Muscle layer of colon (tissue), 2 donors: ENCODE measurements at regions not wholly inside any gene's neighbourhood (a gene's known extent, or its start where the extent isn't known, plus 50 kb on each side); places are given as distances from the start of the nearest gene placed in this dataset.

ENCODE experiments used
- H3K27ac ChIP-seq: one replicate; pipeline ENCODE4 v1.7.0; 2013; ENCODE audit warnings: low read depth, mild to moderate bottlenecking, low read length, moderate library complexity
- H3K27me3 ChIP-seq, 2 donors: one replicate each; pipeline ENCODE4 v1.7.0; 2013; ENCODE audit warnings: low read length in 2 of 2, mild to moderate bottlenecking in 2 of 2; ENCODE audit not compliant: insufficient read depth in 2 of 2, control insufficient read depth in 1 of 2
- H3K36me3 ChIP-seq: one replicate; pipeline ENCODE4 v1.7.0; 2013; ENCODE audit warnings: mild to moderate bottlenecking, low read length; ENCODE audit not compliant: insufficient read depth
- H3K4me1 ChIP-seq: one replicate; pipeline ENCODE4 v1.7.0; 2013; ENCODE audit warnings: mild to moderate bottlenecking, low read length; ENCODE audit not compliant: insufficient read depth
- H3K4me3 ChIP-seq, 2 donors: one replicate each; pipeline ENCODE4 v1.7.0; 2013; ENCODE audit warnings: low read length in 2 of 2, low read depth in 1 of 2, mild to moderate bottlenecking in 1 of 2, moderate library complexity in 1 of 2
- H3K9ac ChIP-seq: one replicate; pipeline ENCODE4 v1.7.0; 2013; ENCODE audit warnings: low read length
- H3K9me3 ChIP-seq: one replicate; pipeline ENCODE4 v1.7.0; 2013; ENCODE audit warnings: mild to moderate bottlenecking, low read length
- donor health status: abdominal sarcoma.
- donor health status: Adenocarcinoma of cecum.

GRCh38 chr4:157616741-157617472 lies 396.4 kb downstream of the GRIA2 start:
- no peaks in the 10 kb centered on the region for H3K4me1 ChIP-seq
- no peak overlapping the region for H3K9ac ChIP-seq
- H3K27me3 ChIP-seq, result no peaks in the 10 kb centered on the region
- no peak overlapping the region for H3K27ac ChIP-seq
- H3K9me3 ChIP-seq, result no peaks in the 10 kb centered on the region
- H3K36me3 ChIP-seq, result no peaks in the 10 kb centered on the region
- H3K4me3 ChIP-seq, result no peak overlapping the region

GRCh38 chr4:157607996-157608395 lies 387.5 kb downstream of the GRIA2 start:
- H3K4me3 ChIP-seq, result no peak overlapping the region
- no peaks in the 10 kb centered on the region for H3K36me3 ChIP-seq
- no peaks in the 10 kb centered on the region for H3K4me1 ChIP-seq
- no peak overlapping the region for H3K9ac ChIP-seq
- no peak overlapping the region for H3K27ac ChIP-seq
- H3K9me3 ChIP-seq, result no peaks in the 10 kb centered on the region
- H3K27me3 ChIP-seq, result no peaks in the 10 kb centered on the region

- H3K9me3 ChIP-seq, result no peaks in the 10 kb centered on the region
- H3K9ac ChIP-seq, result no peak overlapping the region
- H3K4me3 ChIP-seq, result no peak overlapping the region
- no peaks in the 10 kb centered on the region for H3K4me1 ChIP-seq
- H3K27me3 ChIP-seq, result no peaks in the 10 kb centered on the region
- H3K27ac ChIP-seq, result no peak overlapping the region
- no peaks in the 10 kb centered on the region for H3K36me3 ChIP-seq
These were observed 380.1 kb downstream of the GRIA2 start for GRCh38 chr4:157600583-157600982.

DNA sequence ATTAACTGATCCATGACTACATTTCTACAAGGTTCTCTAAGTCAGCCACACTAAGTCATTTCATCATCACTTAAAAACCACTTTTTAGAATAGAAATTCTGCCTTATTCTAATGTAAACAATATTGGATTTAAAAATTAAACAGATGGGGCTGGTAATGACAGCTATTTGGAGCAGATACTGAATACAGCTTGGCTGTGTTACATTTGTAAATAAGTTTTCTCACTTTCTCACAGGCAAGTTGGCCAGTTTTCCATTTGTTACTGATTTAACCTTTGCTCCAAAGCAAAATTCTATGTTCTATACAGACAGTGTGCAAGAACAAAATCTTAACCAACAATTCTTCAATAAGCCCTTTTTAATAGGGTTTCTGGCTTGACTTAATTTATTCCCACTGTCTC lies 370.7 kb downstream of the GRIA2 start:
- no peak overlapping the region for H3K27ac ChIP-seq
- H3K27me3 ChIP-seq, result no peaks in the 10 kb centered on the region
- H3K36me3 ChIP-seq, result no peaks in the 10 kb centered on the region
- H3K4me1 ChIP-seq, result no peaks in the 10 kb centered on the region
- no peaks in the 10 kb centered on the region for H3K9me3 ChIP-seq
- no peak overlapping the region for H3K4me3 ChIP-seq
- no peak overlapping the region for H3K9ac ChIP-seq

DNA sequence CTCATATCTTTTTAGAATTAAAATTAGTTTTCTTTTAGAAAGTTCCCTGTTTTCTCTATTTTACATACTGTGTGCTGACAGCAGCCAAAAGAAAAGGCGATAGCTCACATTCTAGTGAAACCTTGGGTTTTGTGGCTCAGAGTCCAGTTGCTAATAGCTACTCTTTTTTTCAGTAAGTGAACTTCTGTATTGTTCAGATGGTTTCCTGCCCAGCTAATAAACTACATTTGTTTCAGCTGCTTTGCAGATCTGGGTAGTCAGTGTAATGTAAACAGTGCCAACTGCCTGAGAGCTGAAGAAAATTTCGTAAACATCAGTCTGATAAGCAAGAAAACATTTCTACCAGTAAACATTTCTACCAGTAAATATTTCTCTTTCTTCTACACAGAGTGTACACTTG lies 370.2 kb downstream of the GRIA2 start:
- H3K9ac ChIP-seq, result no peak overlapping the region
- no peaks in the 10 kb centered on the region for H3K36me3 ChIP-seq
- no peaks in the 10 kb centered on the region for H3K9me3 ChIP-seq
- no peaks in the 10 kb centered on the region for H3K27me3 ChIP-seq
- H3K4me3 ChIP-seq, result no peak overlapping the region
- H3K4me1 ChIP-seq, result no peaks in the 10 kb centered on the region
- H3K27ac ChIP-seq, result no peak overlapping the region

DNA sequence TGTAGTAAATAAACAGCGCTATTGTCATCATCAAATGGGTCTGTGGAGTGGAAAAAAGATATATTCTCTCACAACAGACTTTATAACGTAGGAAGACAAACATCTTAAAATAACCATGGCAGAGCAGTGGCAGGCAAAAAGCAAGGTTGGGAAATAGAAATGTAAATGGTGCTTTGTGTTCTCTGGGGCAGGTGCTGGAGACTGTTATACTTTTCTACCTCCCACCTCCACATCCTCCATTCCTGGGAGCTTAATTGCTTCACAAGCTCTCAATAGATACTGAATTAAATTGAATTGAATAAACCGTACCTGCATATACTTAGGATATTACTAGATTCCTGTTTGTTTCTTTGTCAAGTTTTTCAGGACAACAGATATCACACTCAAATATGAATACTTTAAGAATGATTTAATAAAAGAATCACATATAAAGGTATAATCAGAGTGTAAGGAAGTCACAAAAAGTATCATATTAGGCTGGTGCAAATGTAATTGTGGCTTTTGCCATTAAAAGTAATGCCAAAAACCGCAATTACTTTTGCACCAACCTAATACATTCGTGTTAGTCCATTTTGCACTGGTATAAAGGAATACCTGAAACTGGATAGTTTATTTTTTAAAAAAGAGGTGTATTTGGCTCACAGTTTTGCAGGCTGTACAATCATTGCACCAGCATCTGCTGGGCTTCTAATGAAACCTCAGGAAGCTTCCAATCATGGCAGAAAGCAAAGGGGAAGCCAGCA lies 367.3 kb downstream of the GRIA2 start:
- Histone ChIP-seq H3K36me3 (no peaks in the 10 kb centered on the region), H3K27me3 (no peaks in the 10 kb centered on the region), H3K9me3 (no peaks in the 10 kb centered on the region), H3K4me3 (no peak overlapping the region), H3K9ac (no peak overlapping the region), H3K27ac (no peak overlapping the region), H3K4me1 (no peaks in the 10 kb centered on the region)

DNA sequence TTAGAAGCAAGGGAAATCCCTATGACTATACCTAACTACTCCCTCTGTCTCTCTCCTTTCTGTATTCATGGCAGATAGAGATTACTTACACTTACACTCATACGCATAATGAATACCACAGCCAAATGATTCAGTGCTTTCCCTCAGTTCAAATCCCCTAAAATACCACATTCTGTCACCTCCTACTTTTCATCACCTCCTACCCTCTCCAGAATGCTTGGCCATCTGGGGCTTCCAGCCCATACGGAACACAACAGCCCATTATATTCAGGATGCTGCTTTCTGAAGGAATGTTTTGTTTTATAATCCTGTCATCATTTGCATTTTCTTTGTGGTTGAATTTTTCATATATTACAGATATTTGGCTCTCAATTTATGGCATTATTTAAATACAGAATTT lies 361.6 kb downstream of the GRIA2 start:
- no peak overlapping the region for H3K9ac ChIP-seq
- no peak overlapping the region for H3K4me3 ChIP-seq
- H3K27ac ChIP-seq, result no peak overlapping the region
- no peaks in the 10 kb centered on the region for H3K9me3 ChIP-seq
- H3K36me3 ChIP-seq, result no peaks in the 10 kb centered on the region
- no peaks in the 10 kb centered on the region for H3K27me3 ChIP-seq
- no peaks in the 10 kb centered on the region for H3K4me1 ChIP-seq

DNA sequence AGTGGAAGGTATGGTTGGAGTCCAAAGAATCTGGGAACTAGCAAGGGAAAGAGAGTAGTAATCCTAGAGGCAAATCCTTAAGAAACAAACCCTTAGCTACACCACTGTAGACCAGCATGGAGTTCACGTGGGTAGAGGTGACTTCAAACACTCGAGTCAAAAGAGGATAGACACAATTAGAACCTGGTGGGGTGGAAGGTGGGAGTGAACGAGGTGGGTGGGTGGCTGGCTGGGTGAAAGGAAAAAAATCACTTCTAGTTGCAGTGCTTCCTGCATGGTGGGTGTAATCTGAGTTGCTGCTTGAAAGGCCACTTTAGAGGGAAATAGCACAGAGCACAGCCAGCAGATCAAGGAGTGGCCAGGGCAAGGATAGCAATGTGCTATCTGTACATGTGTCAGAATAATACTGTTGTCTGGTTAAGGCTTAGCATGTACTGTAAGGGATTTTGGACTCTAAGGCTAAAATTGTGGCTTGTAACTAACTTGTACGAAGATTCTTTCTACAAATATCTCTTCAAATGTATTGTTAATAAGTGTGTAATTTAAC lies 356.2 kb downstream of the GRIA2 start:
- no peak overlapping the region for H3K27ac ChIP-seq

DNA sequence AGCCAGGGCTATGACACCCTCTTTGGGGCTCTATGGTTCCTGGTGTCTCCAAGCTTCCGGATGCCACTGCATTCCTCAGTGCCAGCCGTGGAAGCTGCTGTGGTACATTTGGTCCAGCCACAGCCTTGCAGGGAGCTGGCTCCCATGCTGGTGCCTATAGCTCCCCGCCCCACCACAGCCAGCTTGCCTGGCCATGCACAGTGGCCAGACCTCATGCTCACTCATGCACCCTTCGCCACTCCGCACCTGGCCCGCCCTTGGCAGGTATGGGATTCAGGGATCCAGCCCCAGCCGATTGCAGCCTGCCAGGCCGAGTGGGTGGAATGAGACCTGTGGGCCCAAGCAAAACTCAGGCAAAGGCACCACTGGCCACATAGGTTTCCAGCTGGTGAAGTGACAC lies 354.8 kb downstream of the GRIA2 start:
- no peaks in the 10 kb centered on the region for H3K27me3 ChIP-seq
- no peaks in the 10 kb centered on the region for H3K4me1 ChIP-seq
- H3K36me3 ChIP-seq, result no peaks in the 10 kb centered on the region
- H3K9me3 ChIP-seq, result no peaks in the 10 kb centered on the region
- H3K9ac ChIP-seq, result no peak overlapping the region
- H3K4me3 ChIP-seq, result no peak overlapping the region
- no peak overlapping the region for H3K27ac ChIP-seq

More for the DNA sequence above, 356.2 kb downstream of the GRIA2 start:
- Histone ChIP-seq H3K9me3 (no peaks in the 10 kb centered on the region), H3K9ac (no peak overlapping the region), H3K4me1 (no peaks in the 10 kb centered on the region), H3K36me3 (no peaks in the 10 kb centered on the region), H3K4me3 (no peak overlapping the region), H3K27me3 (no peaks in the 10 kb centered on the region)

- Histone ChIP-seq H3K27me3 (no peaks in the 10 kb centered on the region), H3K9ac (no peak overlapping the region), H3K36me3 (no peaks in the 10 kb centered on the region), H3K27ac (no peak overlapping the region), H3K9me3 (no peaks in the 10 kb centered on the region), H3K4me3 (no peak overlapping the region), H3K4me1 (no peaks in the 10 kb centered on the region)
These were observed 354.1 kb downstream of the GRIA2 start for GRCh38 chr4:157574606-157575005.

DNA sequence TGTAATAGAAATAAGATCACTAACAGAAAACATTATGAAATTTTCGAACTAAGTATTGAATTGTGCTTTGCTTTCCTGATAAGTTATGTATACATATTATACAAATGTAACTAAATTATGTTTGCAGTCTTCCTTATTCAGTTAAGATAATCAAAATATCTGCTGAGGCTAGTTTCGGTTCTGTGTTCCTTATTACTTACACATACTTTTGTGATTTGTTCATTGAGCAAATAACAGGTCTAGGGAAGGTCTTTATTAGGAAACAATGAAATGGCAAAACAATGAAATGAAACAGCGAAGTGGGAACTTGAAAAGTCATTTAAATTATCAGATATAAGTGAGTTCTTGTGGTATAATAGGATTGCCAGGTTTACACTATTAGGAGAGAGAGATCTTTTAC lies 352.4 kb downstream of the GRIA2 start:
- Histone ChIP-seq H3K36me3 (no peaks in the 10 kb centered on the region), H3K27me3 (no peaks in the 10 kb centered on the region), H3K4me1 (no peaks in the 10 kb centered on the region), H3K9ac (no peak overlapping the region), H3K9me3 (no peaks in the 10 kb centered on the region), H3K27ac (no peak overlapping the region), H3K4me3 (no peak overlapping the region)
